ENCODE measurements at regions not wholly inside any gene's neighbourhood (a gene's known extent, or its start where the extent isn't known, plus 50 kb on each side); places are given as distances from the start of the nearest gene placed in this dataset.

- H3K4me1 Mint-ChIP-seq: peaks cover 0 to 4% (median 0%) of the 10 kb centered on the region in 3 donors
- no peaks in the 10 kb centered on the region for H3K27me3 Mint-ChIP-seq
Observed at GRCh38 chr22:49181942-49182341, 645.7 kb downstream of the BRD1 start.

GRCh38 chr22:49181431-49181830 lies 646.2 kb downstream of the BRD1 start:
- Mint-ChIP-seq H3K36me3 (peaks cover 5% of the 10 kb centered on the region), H3K27ac (no peak overlapping the region), H3K4me1 (peaks cover 0 to 4% (median 0%) of the 10 kb centered on the region in 3 donors)

More at GRCh38 chr22:49181942-49182341, 645.7 kb downstream of the BRD1 start:
- Mint-ChIP-seq H3K9me3 (peaks cover 3 to 6% (median 4%) of the 10 kb centered on the region in 3 donors), H3K27ac (peak overlapping the region in 1 of 3 donors; percentile 90), H3K36me3 (peaks cover 5% of the 10 kb centered on the region), H3K4me3 (no peak overlapping the region)

GRCh38 chr22:49180683-49181024 lies 647.0 kb downstream of the BRD1 start:
- Mint-ChIP-seq H3K27me3 (no peaks in the 10 kb centered on the region), H3K4me3 (no peak overlapping the region), H3K27ac (no peak overlapping the region), H3K4me1 (peaks cover 0 to 2% (median 0%) of the 10 kb centered on the region in 3 donors), H3K9me3 (peaks cover 0 to 6% (median 4%) of the 10 kb centered on the region in 3 donors), H3K36me3 (peaks cover 5% of the 10 kb centered on the region)

More at GRCh38 chr22:49181431-49181830, 646.2 kb downstream of the BRD1 start:
- Mint-ChIP-seq H3K4me3 (no peak overlapping the region), H3K9me3 (peaks cover 3 to 5% (median 4%) of the 10 kb centered on the region in 3 donors), H3K27me3 (no peaks in the 10 kb centered on the region)

GRCh38 chr22:49179886-49180682 lies 647.6 kb downstream of the BRD1 start:
- Mint-ChIP-seq H3K27ac (no peak overlapping the region), H3K36me3 (peaks cover 5% of the 10 kb centered on the region), H3K4me3 (no peak overlapping the region), H3K9me3 (peaks cover 0 to 5% (median 3%) of the 10 kb centered on the region in 3 donors), H3K27me3 (no peaks in the 10 kb centered on the region), H3K4me1 (peaks cover 0 to 2% (median 0%) of the 10 kb centered on the region in 3 donors)

GRCh38 chr22:49179175-49179574 lies 648.5 kb downstream of the BRD1 start:
- peaks cover 0 to 2% (median 0%) of the 10 kb centered on the region in 3 donors for H3K4me1 Mint-ChIP-seq
- H3K9me3 Mint-ChIP-seq: peaks cover 0 to 5% (median 3%) of the 10 kb centered on the region in 3 donors
- H3K4me3 Mint-ChIP-seq: no peak overlapping the region
- H3K27ac Mint-ChIP-seq: no peak overlapping the region
- peaks cover 5% of the 10 kb centered on the region for H3K36me3 Mint-ChIP-seq
- no peaks in the 10 kb centered on the region for H3K27me3 Mint-ChIP-seq

- no peak overlapping the region for H3K4me3 Mint-ChIP-seq
- H3K4me1 Mint-ChIP-seq: peaks cover 0 to 2% (median 0%) of the 10 kb centered on the region in 3 donors
- no peaks in the 10 kb centered on the region for H3K27me3 Mint-ChIP-seq
Observed at GRCh38 chr22:49178246-49179005, 649.2 kb downstream of the BRD1 start.

GRCh38 chr22:49177666-49178065 lies 650.0 kb downstream of the BRD1 start:
- H3K27me3 Mint-ChIP-seq: no peaks in the 10 kb centered on the region
- peaks cover 0 to 2% (median 0%) of the 10 kb centered on the region in 3 donors for H3K4me1 Mint-ChIP-seq
- H3K36me3 Mint-ChIP-seq: peaks cover 3% of the 10 kb centered on the region
- peaks cover under 1 to 5% (median 3%) of the 10 kb centered on the region in 3 donors for H3K9me3 Mint-ChIP-seq
- H3K27ac Mint-ChIP-seq: no peak overlapping the region
- H3K4me3 Mint-ChIP-seq: no peak overlapping the region

More at GRCh38 chr22:49178246-49179005, 649.2 kb downstream of the BRD1 start:
- Mint-ChIP-seq H3K9me3 (peaks cover 0 to 5% (median 3%) of the 10 kb centered on the region in 3 donors), H3K36me3 (peaks cover 5% of the 10 kb centered on the region), H3K27ac (no peak overlapping the region)

GRCh38 chr22:49176956-49177355 lies 650.7 kb downstream of the BRD1 start:
- Mint-ChIP-seq H3K4me3 (no peak overlapping the region), H3K9me3 (peaks cover 3 to 8% (median 8%) of the 10 kb centered on the region in 3 donors), H3K27ac (no peak overlapping the region), H3K27me3 (no peaks in the 10 kb centered on the region), H3K4me1 (no peaks in the 10 kb centered on the region), H3K36me3 (peaks cover 2% of the 10 kb centered on the region)

GRCh38 chr22:49170053-49170452 lies 657.6 kb downstream of the BRD1 start:
- Mint-ChIP-seq H3K27me3 (no peaks in the 10 kb centered on the region), H3K27ac (no peak overlapping the region), H3K36me3 (peaks cover 1% of the 10 kb centered on the region), H3K9me3 (peaks cover 0 to 19% (median 10%) of the 10 kb centered on the region in 3 donors), H3K4me3 (no peak overlapping the region), H3K4me1 (no peaks in the 10 kb centered on the region)

GRCh38 chr22:49169074-49169744 lies 658.5 kb downstream of the BRD1 start:
- H3K9me3 Mint-ChIP-seq: peaks cover 0 to 19% (median 10%) of the 10 kb centered on the region in 3 donors
- H3K4me3 Mint-ChIP-seq: peak overlapping the region in 1 of 4 donors; percentile 17
- no peak overlapping the region for H3K27ac Mint-ChIP-seq

GRCh38 chr22:49168219-49168813 lies 659.4 kb downstream of the BRD1 start:
- Mint-ChIP-seq H3K36me3 (peaks cover 1% of the 10 kb centered on the region), H3K4me1 (no peaks in the 10 kb centered on the region), H3K27me3 (no peaks in the 10 kb centered on the region), H3K4me3 (no peak overlapping the region), H3K9me3 (peaks cover 0 to 19% (median 10%) of the 10 kb centered on the region in 3 donors), H3K27ac (no peak overlapping the region)

More at GRCh38 chr22:49169074-49169744, 658.5 kb downstream of the BRD1 start:
- peaks cover 1% of the 10 kb centered on the region for H3K36me3 Mint-ChIP-seq
- H3K27me3 Mint-ChIP-seq: no peaks in the 10 kb centered on the region
- no peaks in the 10 kb centered on the region for H3K4me1 Mint-ChIP-seq

GRCh38 chr22:49166746-49167145 lies 660.9 kb downstream of the BRD1 start:
- Mint-ChIP-seq H3K4me3 (no peak overlapping the region), H3K36me3 (peaks cover 1% of the 10 kb centered on the region), H3K27ac (no peak overlapping the region), H3K4me1 (no peaks in the 10 kb centered on the region), H3K9me3 (peaks cover 0 to 9% (median 2%) of the 10 kb centered on the region in 3 donors), H3K27me3 (peaks cover 5% of the 10 kb centered on the region)

GRCh38 chr22:49166211-49166610 lies 661.5 kb downstream of the BRD1 start:
- Mint-ChIP-seq H3K9me3 (peaks cover 0 to 4% (median 0%) of the 10 kb centered on the region in 3 donors), H3K4me1 (no peaks in the 10 kb centered on the region), H3K27ac (no peak overlapping the region), H3K36me3 (peaks cover under 1% of the 10 kb centered on the region), H3K4me3 (no peak overlapping the region), H3K27me3 (peaks cover 5% of the 10 kb centered on the region)

GRCh38 chr22:49164773-49165320 lies 662.8 kb downstream of the BRD1 start:
- H3K27me3 Mint-ChIP-seq: peaks cover 5% of the 10 kb centered on the region
- H3K4me3 Mint-ChIP-seq: no peak overlapping the region

More at GRCh38 chr22:49164773-49165320, 662.8 kb downstream of the BRD1 start:
- no peaks in the 10 kb centered on the region for H3K4me1 Mint-ChIP-seq
- H3K27ac Mint-ChIP-seq: no peak overlapping the region
- no peaks in the 10 kb centered on the region for H3K36me3 Mint-ChIP-seq
- H3K9me3 Mint-ChIP-seq: no peaks in the 10 kb centered on the region
